ENCODE measurements at regions not wholly inside any gene's neighbourhood (a gene's known extent, or its start where the extent isn't known, plus 50 kb on each side); places are given as distances from the start of the nearest gene placed in this dataset.

GRCh38 chr18:59966913-59967312, 67.1 kb downstream of the PMAIP1 start:
- Histone ChIP-seq H3K9me3 (no peaks in the 10 kb centered on the region), H3K27me3 (replicated peaks; ENCODE audit: insufficient read depth) (no peaks in the 10 kb centered on the region), H3K4me1 (ENCODE audit: control insufficient read depth in 1 of 2, low read depth in 2 of 2) (no peaks in the 10 kb centered on the region), H3K4me3 (no peak overlapping the region), H3K27ac (no peak overlapping the region), H3K36me3 (no peaks in the 10 kb centered on the region)
- TF ChIP-seq, protein P1, sequence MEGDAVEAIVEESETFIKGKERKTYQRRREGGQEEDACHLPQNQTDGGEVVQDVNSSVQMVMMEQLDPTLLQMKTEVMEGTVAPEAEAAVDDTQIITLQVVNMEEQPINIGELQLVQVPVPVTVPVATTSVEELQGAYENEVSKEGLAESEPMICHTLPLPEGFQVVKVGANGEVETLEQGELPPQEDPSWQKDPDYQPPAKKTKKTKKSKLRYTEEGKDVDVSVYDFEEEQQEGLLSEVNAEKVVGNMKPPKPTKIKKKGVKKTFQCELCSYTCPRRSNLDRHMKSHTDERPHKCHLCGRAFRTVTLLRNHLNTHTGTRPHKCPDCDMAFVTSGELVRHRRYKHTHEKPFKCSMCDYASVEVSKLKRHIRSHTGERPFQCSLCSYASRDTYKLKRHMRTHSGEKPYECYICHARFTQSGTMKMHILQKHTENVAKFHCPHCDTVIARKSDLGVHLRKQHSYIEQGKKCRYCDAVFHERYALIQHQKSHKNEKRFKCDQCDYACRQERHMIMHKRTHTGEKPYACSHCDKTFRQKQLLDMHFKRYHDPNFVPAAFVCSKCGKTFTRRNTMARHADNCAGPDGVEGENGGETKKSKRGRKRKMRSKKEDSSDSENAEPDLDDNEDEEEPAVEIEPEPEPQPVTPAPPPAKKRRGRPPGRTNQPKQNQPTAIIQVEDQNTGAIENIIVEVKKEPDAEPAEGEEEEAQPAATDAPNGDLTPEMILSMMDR (IDR thresholded peaks at IDR 0.05): no peak
- DNase-seq (ENCODE audit: low spot score) (no peak), ATAC-seq (ENCODE audit: insufficient number of reproducible peaks, low FRiP score, low read depth) (no peak)

GRCh38 chr18:59963229-59963628, 63.4 kb downstream of the PMAIP1 start:
- H3K36me3 ChIP-seq: no peaks in the 10 kb centered on the region
- H3K4me3 ChIP-seq: no peak overlapping the region
- no peaks in the 10 kb centered on the region for H3K4me1 ChIP-seq (ENCODE audit: control insufficient read depth in 1 of 2, low read depth in 2 of 2)
- ATAC-seq (ENCODE audit: insufficient number of reproducible peaks, low FRiP score, low read depth) (no peak), DNase-seq (ENCODE audit: low spot score) (no peak)
- H3K27me3 ChIP-seq (replicated peaks; ENCODE audit: insufficient read depth): no peaks in the 10 kb centered on the region
- no peak overlapping the region for H3K27ac ChIP-seq
- H3K9me3 ChIP-seq: no peaks in the 10 kb centered on the region
- TF ChIP-seq, protein P1 (IDR thresholded peaks at IDR 0.05): no peak

GRCh38 chr18:59961070-59961469, 61.3 kb downstream of the PMAIP1 start:
- no peak overlapping the region for H3K4me3 ChIP-seq
- no peak for ATAC-seq (ENCODE audit: insufficient number of reproducible peaks, low FRiP score, low read depth)
- H3K27me3 ChIP-seq (replicated peaks; ENCODE audit: insufficient read depth): no peaks in the 10 kb centered on the region
- TF ChIP-seq, protein P1 (IDR thresholded peaks at IDR 0.05): no peak
- no peaks in the 10 kb centered on the region for H3K9me3 ChIP-seq
- H3K36me3 ChIP-seq: no peaks in the 10 kb centered on the region
- no peaks in the 10 kb centered on the region for H3K4me1 ChIP-seq (ENCODE audit: control insufficient read depth in 1 of 2, low read depth in 2 of 2)
- no peak overlapping the region for H3K27ac ChIP-seq
- no peak for DNase-seq (ENCODE audit: low spot score)

DNA sequence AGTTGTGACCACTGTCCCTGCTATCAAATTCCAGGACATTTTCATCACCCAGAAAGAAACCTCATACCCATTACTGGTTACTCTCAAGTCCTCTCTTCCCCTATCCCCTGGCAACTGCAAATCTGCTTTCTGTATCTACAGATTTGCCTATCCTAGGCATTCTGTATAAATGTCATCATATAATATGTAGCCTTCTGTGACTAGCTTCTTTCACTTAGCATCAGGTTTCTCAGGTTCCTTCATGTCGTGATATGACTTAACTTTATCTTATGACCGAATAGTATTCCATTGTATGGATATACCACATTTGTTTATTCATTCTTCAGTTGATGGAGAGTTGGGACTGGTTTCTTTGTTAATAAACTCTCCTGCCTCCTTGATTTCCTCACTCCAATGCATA, 60.5 kb downstream of the PMAIP1 start:
- no peak for DNase-seq (ENCODE audit: low spot score)
- no peak for ATAC-seq (ENCODE audit: insufficient number of reproducible peaks, low FRiP score, low read depth)
- Histone ChIP-seq H3K27me3 (replicated peaks; ENCODE audit: insufficient read depth) (no peaks in the 10 kb centered on the region), H3K27ac (no peak overlapping the region), H3K36me3 (no peaks in the 10 kb centered on the region), H3K4me3 (no peak overlapping the region), H3K4me1 (ENCODE audit: control insufficient read depth in 1 of 2, low read depth in 2 of 2) (no peaks in the 10 kb centered on the region), H3K9me3 (no peaks in the 10 kb centered on the region)
- TF ChIP-seq, protein P1 (IDR thresholded peaks at IDR 0.05): no peak

GRCh38 chr18:59959606-59960005, 59.8 kb downstream of the PMAIP1 start:
- Histone ChIP-seq H3K9me3 (no peaks in the 10 kb centered on the region), H3K27me3 (replicated peaks; ENCODE audit: insufficient read depth) (no peaks in the 10 kb centered on the region), H3K36me3 (no peaks in the 10 kb centered on the region), H3K27ac (no peak overlapping the region), H3K4me1 (ENCODE audit: control insufficient read depth in 1 of 2, low read depth in 2 of 2) (no peaks in the 10 kb centered on the region), H3K4me3 (no peak overlapping the region)
- no peak for ATAC-seq (ENCODE audit: insufficient number of reproducible peaks, low FRiP score, low read depth)
- DNase-seq (ENCODE audit: low spot score): no peak
- TF ChIP-seq, protein P1 (IDR thresholded peaks at IDR 0.05): no peak
